ENCODE measurements at regions not wholly inside any gene's neighbourhood (a gene's known extent, or its start where the extent isn't known, plus 50 kb on each side); places are given as distances from the start of the nearest gene placed in this dataset.

GRCh38 chr20:22701679-22702308 is 117.4 kb upstream of the FOXA2 start:
- ATAC-seq (no peak), DNase-seq (no peak)
- Histone ChIP-seq H3K4me3 (no peak overlapping the region), H3K27me3 (no peaks in the 10 kb centered on the region), H3K4me1 (peaks cover 0 to 24% (median 3%) of the 10 kb centered on the region in 9 donors), H3K9me3 (peaks cover 0 to 26% (median 6%) of the 10 kb centered on the region in 11 donors), H3K27ac (no peak overlapping the region), H3K36me3 (no peaks in the 10 kb centered on the region)
- TF ChIP-seq, protein P1, sequence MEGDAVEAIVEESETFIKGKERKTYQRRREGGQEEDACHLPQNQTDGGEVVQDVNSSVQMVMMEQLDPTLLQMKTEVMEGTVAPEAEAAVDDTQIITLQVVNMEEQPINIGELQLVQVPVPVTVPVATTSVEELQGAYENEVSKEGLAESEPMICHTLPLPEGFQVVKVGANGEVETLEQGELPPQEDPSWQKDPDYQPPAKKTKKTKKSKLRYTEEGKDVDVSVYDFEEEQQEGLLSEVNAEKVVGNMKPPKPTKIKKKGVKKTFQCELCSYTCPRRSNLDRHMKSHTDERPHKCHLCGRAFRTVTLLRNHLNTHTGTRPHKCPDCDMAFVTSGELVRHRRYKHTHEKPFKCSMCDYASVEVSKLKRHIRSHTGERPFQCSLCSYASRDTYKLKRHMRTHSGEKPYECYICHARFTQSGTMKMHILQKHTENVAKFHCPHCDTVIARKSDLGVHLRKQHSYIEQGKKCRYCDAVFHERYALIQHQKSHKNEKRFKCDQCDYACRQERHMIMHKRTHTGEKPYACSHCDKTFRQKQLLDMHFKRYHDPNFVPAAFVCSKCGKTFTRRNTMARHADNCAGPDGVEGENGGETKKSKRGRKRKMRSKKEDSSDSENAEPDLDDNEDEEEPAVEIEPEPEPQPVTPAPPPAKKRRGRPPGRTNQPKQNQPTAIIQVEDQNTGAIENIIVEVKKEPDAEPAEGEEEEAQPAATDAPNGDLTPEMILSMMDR (IDR thresholded peaks at IDR 0.05) = no peak
- intact Hi-C loops (cut with DNase I) = loop anchor here in 1 of 10 donors (5.0 kb wide), 1 partner anchor 631 kb away; no protein-coding TSS in a partner anchor
- 92 to 97% methylated on average over 1 of the region's 1 CpG for WGBS, 2 donors

GRCh38 chr20:22703843-22704242 is 119.5 kb upstream of the FOXA2 start:
- peaks cover 0 to 17% (median 3%) of the 10 kb centered on the region in 9 donors for H3K4me1 ChIP-seq
- intact Hi-C loops (cut with DNase I) = loop anchor here in 1 of 10 donors (5.0 kb wide), 1 partner anchor 628 kb away; no protein-coding TSS in a partner anchor
- no peak overlapping the region for H3K4me3 ChIP-seq
- peaks cover 0 to 26% (median 6%) of the 10 kb centered on the region in 11 donors for H3K9me3 ChIP-seq
- H3K27ac ChIP-seq = no peak overlapping the region
- H3K36me3 ChIP-seq = no peaks in the 10 kb centered on the region
- DNase-seq (no peak), ATAC-seq (no peak)
- TF ChIP-seq, protein P1 (IDR thresholded peaks at IDR 0.05) = no peak
- no peaks in the 10 kb centered on the region for H3K27me3 ChIP-seq

- intact Hi-C loops (cut with DNase I) = no loop called here
- H3K9me3 ChIP-seq = peaks cover 0 to 16% (median 0%) of the 10 kb centered on the region in 11 donors
- H3K36me3 ChIP-seq = no peaks in the 10 kb centered on the region
- 86% methylated on average over 2 of the region's 2 CpGs for WGBS, 2 donors
- no peaks in the 10 kb centered on the region for H3K27me3 ChIP-seq
- DNase-seq = no peak
- TF ChIP-seq, protein P1 (IDR thresholded peaks at IDR 0.05) = no peak
- peaks cover 0 to 13% (median 10%) of the 10 kb centered on the region in 9 donors for H3K4me1 ChIP-seq
- H3K4me3 ChIP-seq = no peak overlapping the region
- H3K27ac ChIP-seq = no peak overlapping the region
- no peak for ATAC-seq
Measured at GRCh38 chr20:22711971-22712755, 127.8 kb upstream of the FOXA2 start.

GRCh38 chr20:22716821-22717351 is 132.5 kb upstream of the FOXA2 start:
- Histone ChIP-seq H3K4me3 (no peak overlapping the region), H3K36me3 (no peaks in the 10 kb centered on the region), H3K4me1 (peaks cover 5 to 48% (median 37%) of the 10 kb centered on the region in 9 donors), H3K27ac (peak overlapping the region in 8 of 10 donors; percentile 6 to 75 (median 58)), H3K9me3 (peaks cover 0 to 16% (median 0%) of the 10 kb centered on the region in 11 donors), H3K27me3 (no peaks in the 10 kb centered on the region)
- 31 to 39% methylated on average over 5 of the region's 5 CpGs for WGBS, 2 donors
- TF ChIP-seq, protein P1 (IDR thresholded peaks at IDR 0.05) = no peak
- ATAC-seq (no peak), DNase-seq (no peak)
- intact Hi-C loops (cut with DNase I) = loop anchor here in 1 of 10 donors (2.0 to 5.0 kb wide), 2 partner anchors 26 to 260 kb away; no protein-coding TSS in a partner anchor
